AG09309 (cell line): ENCODE measurements at regions not wholly inside any gene's neighbourhood (a gene's known extent, or its start where the extent isn't known, plus 50 kb on each side); places are given as distances from the start of the nearest gene placed in this dataset.

Experiments
- DNase-seq: peaks from one replicate; pipeline ENCODE4 v3.0.0-alpha.2; 2010; ENCODE audit warnings: low read depth
- H3K4me3 ChIP-seq: 2 replicates; pipeline ENCODE4 v1.5.1; 2011; ENCODE audit warnings: mild to moderate bottlenecking, low read depth, low read length, moderate library complexity; ENCODE audit not compliant: control insufficient read depth
- CTCF ChIP-seq: IDR thresholded peaks from 2 replicates; pipeline ENCODE4 v1.5.1; 2011; ENCODE audit warnings: mild to moderate bottlenecking, low read depth, low read length, inconsistent platforms; ENCODE audit not compliant: insufficient read depth, control insufficient read depth; ENCODE audit errors: missing control alignments

- DNase-seq, result no peak
- no peak for TF ChIP-seq CTCF
- H3K4me3 ChIP-seq, result no peak overlapping the region
These were observed 227.6 kb upstream of the SMIM21 start for GRCh38 chr18:75654851-75655751.

- DNase-seq, result no peak
- H3K4me3 ChIP-seq, result no peak overlapping the region
- TF ChIP-seq CTCF, result no peak
These were observed 226.9 kb upstream of the SMIM21 start for GRCh38 chr18:75654386-75654785.

- no peak overlapping the region for H3K4me3 ChIP-seq
- no peak for TF ChIP-seq CTCF
- no peak for DNase-seq
These were observed 225.0 kb upstream of the SMIM21 start for GRCh38 chr18:75652528-75652927.

- TF ChIP-seq CTCF, result no peak
- no peak for DNase-seq
- H3K4me3 ChIP-seq, result no peak overlapping the region
These were observed 217.4 kb upstream of the SMIM21 start for GRCh38 chr18:75644871-75645270.

- DNase-seq, result no peak
- no peak overlapping the region for H3K4me3 ChIP-seq
- TF ChIP-seq CTCF, result no peak
These were observed 215.6 kb upstream of the SMIM21 start for GRCh38 chr18:75643083-75643482.

- TF ChIP-seq CTCF, result no peak
- no peak for DNase-seq
- H3K4me3 ChIP-seq, result no peak overlapping the region
These were observed 211.9 kb upstream of the SMIM21 start for GRCh38 chr18:75639472-75639831.
